PC-9 (cell line): ENCODE measurements at regions not wholly inside any gene's neighbourhood (a gene's known extent, or its start where the extent isn't known, plus 50 kb on each side); places are given as distances from the start of the nearest gene placed in this dataset.

Source experiments
- BruUV-seq: library from RNA; stranded (reverse); fragments of 400-500 nt; replicated peaks from 2 replicates; lab custom pipeline; 2021; lab: Mats Ljungman, UMichigan
- CTCF ChIA-PET: fragments of 300-600 bp; sonication (Branson Sonifier 250); formaldehyde crosslinking; loops from one replicate; lab custom pipeline; 2022; ENCODE audit warnings: antibody characterized with exemption; lab: Charles Lee
- POLR2A ChIA-PET: fragments of 300-600 bp; sonication (Branson Sonifier 250); formaldehyde crosslinking; loops from one replicate; lab custom pipeline; 2022; ENCODE audit warnings: antibody characterized with exemption; ENCODE audit not compliant: unreplicated experiment; lab: Charles Lee
- DNase-seq, 2 experiments: peaks; one replicate each; pipeline versions ENCODE4 v3.0.0 to v3.0.0-alpha.2; 2015 to 2022; ENCODE audit warnings: mixed read lengths in 1 of 2
- H2AFZ ChIP-seq: fragments of 200-600 bp; sonication (generic); 2 replicates; pipeline ENCODE4 v1.8.1; 2017; ENCODE audit warnings: antibody characterized with exemption
- H3F3A ChIP-seq: fragments of 200-600 bp; sonication (generic); 2 replicates; pipeline ENCODE4 v1.8.1; 2017; ENCODE audit warnings: antibody characterized with exemption, mild to moderate bottlenecking, low read depth; ENCODE audit not compliant: insufficient read depth
- H3K27ac ChIP-seq: fragments of 200-600 bp; sonication (generic); 2 replicates; pipeline ENCODE4 v1.6.1; 2016; ENCODE audit warnings: mixed run types
- H3K27me3 ChIP-seq: fragments of 200-600 bp; sonication (generic); 2 replicates; pipeline ENCODE4 v1.6.1; 2016; ENCODE audit warnings: low read depth, mixed run types; ENCODE audit not compliant: insufficient read depth
- H3K36me3 ChIP-seq: fragments of 200-600 bp; sonication (generic); 2 replicates; pipeline ENCODE4 v1.6.1; 2016; ENCODE audit warnings: low read depth, mixed run types
- H3K4me1 ChIP-seq: fragments of 200-600 bp; sonication (generic); replicated peaks from 2 replicates; pipeline ENCODE4 v1.6.1; 2016; ENCODE audit warnings: mixed run types; ENCODE audit not compliant: insufficient read depth
- H3K4me2 ChIP-seq: fragments of 200-600 bp; sonication (generic); 2 replicates; pipeline ENCODE4 v1.6.1; 2017; ENCODE audit warnings: mixed run types
- H3K4me3 ChIP-seq: fragments of 200-600 bp; sonication (generic); 2 replicates; pipeline ENCODE4 v1.6.1; 2016; ENCODE audit warnings: mixed run types
- H3K79me2 ChIP-seq: fragments of 200-600 bp; sonication (generic); 2 replicates; pipeline ENCODE4 v1.6.1; 2017; ENCODE audit warnings: low read depth, mixed run types
- H3K9me2 ChIP-seq: fragments of 200-600 bp; sonication (generic); 2 replicates; pipeline ENCODE4 v1.8.1; 2017; ENCODE audit warnings: mild to moderate bottlenecking; ENCODE audit not compliant: insufficient read depth
- H3K9me3 ChIP-seq: fragments of 200-600 bp; sonication (generic); 2 replicates; pipeline ENCODE4 v1.8.1; 2016; ENCODE audit warnings: low read depth; ENCODE audit not compliant: insufficient read depth
- H4K20me1 ChIP-seq: fragments of 200-600 bp; sonication (generic); 2 replicates; pipeline ENCODE4 v1.8.1; 2017; ENCODE audit not compliant: insufficient read depth
- EZH2 ChIP-seq: fragments of 200-600 bp; sonication (generic); IDR thresholded peaks from 2 replicates; pipeline ENCODE4 v1.8.0; 2017; ENCODE audit warnings: antibody characterized with exemption, low read depth
- intact Hi-C: fragments of 100-400 bp; cut with micrococcal nuclease; formaldehyde crosslinking; loops from one replicate; pipeline ENCODE4 v1.10.0; 2022; ENCODE audit not compliant: unreplicated experiment
- TF ChIP-seq, protein P1 (sequence below): fragments of 200-600 bp; sonication (generic); conservative IDR thresholded peaks from 2 replicates; pipeline ENCODE4 v1.6.1; 2017; ENCODE audit warnings: mixed run types, antibody characterized with exemption, mild to moderate bottlenecking, moderate library complexity

- no peak for TF ChIP-seq EZH2
- TF ChIP-seq, protein P1, sequence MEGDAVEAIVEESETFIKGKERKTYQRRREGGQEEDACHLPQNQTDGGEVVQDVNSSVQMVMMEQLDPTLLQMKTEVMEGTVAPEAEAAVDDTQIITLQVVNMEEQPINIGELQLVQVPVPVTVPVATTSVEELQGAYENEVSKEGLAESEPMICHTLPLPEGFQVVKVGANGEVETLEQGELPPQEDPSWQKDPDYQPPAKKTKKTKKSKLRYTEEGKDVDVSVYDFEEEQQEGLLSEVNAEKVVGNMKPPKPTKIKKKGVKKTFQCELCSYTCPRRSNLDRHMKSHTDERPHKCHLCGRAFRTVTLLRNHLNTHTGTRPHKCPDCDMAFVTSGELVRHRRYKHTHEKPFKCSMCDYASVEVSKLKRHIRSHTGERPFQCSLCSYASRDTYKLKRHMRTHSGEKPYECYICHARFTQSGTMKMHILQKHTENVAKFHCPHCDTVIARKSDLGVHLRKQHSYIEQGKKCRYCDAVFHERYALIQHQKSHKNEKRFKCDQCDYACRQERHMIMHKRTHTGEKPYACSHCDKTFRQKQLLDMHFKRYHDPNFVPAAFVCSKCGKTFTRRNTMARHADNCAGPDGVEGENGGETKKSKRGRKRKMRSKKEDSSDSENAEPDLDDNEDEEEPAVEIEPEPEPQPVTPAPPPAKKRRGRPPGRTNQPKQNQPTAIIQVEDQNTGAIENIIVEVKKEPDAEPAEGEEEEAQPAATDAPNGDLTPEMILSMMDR: no peak
- no peaks in the 10 kb centered on the region for H4K20me1 ChIP-seq
- no peak overlapping the region for H3K4me3 ChIP-seq
- no peaks in the 10 kb centered on the region for H3K36me3 ChIP-seq
- POLR2A ChIA-PET: no interaction called here
- peaks cover 9% of the 10 kb centered on the region for H3K4me1 ChIP-seq
- intact Hi-C loops: loop anchor here (2.0 kb wide), 3 partner anchors 37 to 57 kb away; no protein-coding TSS in a partner anchor
- H3K4me2 ChIP-seq: no peak overlapping the region
- H3K27ac ChIP-seq: no peak overlapping the region
- no peak for DNase-seq
- no peaks in the 10 kb centered on the region for H3K27me3 ChIP-seq
- CTCF ChIA-PET: no interaction called here
- H3F3A ChIP-seq: 0 out of 2 replicates have a peak, but pooled peaks cover 4% of the 10 kb centered on the region
- peaks cover 11% of the 10 kb centered on the region for H3K9me3 ChIP-seq
- H3K79me2 ChIP-seq: no peaks in the 10 kb centered on the region
- H3K9me2 ChIP-seq: no peaks in the 10 kb centered on the region
- H2AFZ ChIP-seq: no peak overlapping the region
- no TSS peak for BruUV-seq
These were observed 55.5 kb upstream of the FSTL1 start for GRCh38 chr3:120506076-120506827.

- TF ChIP-seq, protein P1: no peak
- TF ChIP-seq EZH2: no peak
- POLR2A ChIA-PET: no interaction called here
These were observed 53.2 kb upstream of the FSTL1 start for GRCh38 chr3:120503727-120504616.

DNA sequence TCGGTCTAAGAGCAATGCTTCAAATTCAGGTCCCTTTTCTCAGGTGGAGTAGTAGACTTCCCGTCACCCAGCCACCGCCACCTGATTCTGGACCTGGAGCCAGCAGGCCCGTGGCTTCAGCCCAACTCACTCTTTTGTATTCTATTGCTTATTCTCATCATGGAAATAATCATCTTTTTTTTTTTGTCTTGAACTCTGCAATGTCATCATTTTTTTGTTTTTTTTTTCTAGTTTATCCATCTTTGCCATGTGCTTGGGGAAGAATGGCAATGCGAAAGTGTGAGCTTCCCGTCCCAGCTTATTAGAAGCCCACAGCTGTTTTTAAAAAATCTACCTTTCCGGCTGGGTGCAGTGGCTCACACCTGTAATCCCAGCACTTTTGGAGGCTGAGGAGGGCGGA is 51.3 kb upstream of the FSTL1 start:
- no peak overlapping the region for H3K4me2 ChIP-seq
- intact Hi-C loops: no loop called here
- H3K79me2 ChIP-seq: no peaks in the 10 kb centered on the region
- H3K27me3 ChIP-seq: no peaks in the 10 kb centered on the region
- ChIA-PET CTCF (interaction anchor here (0.7 kb wide), 1 partner anchor 77 kb away, joined by 7 read pairs; no protein-coding TSS in a partner anchor), POLR2A (interaction anchor here (0.7 kb wide), 1 partner anchor 55 kb away, joined by 7 read pairs; no protein-coding TSS in a partner anchor)
- H2AFZ ChIP-seq: no peak overlapping the region
- H3K4me3 ChIP-seq: no peak overlapping the region
- DNase-seq: no peak
- 0 out of 2 replicates have a peak, but pooled peaks cover 4% of the 10 kb centered on the region for H3F3A ChIP-seq
- no peak for TF ChIP-seq EZH2
- TF ChIP-seq, protein P1: no peak
- H4K20me1 ChIP-seq: no peaks in the 10 kb centered on the region
- no peaks in the 10 kb centered on the region; the same call in 1 of the 2 replicates for H3K9me3 ChIP-seq
- BruUV-seq: no TSS peak
- H3K27ac ChIP-seq: no peak overlapping the region
- no peaks in the 10 kb centered on the region for H3K36me3 ChIP-seq
- H3K9me2 ChIP-seq: no peaks in the 10 kb centered on the region
- H3K4me1 ChIP-seq: peaks cover 18% of the 10 kb centered on the region

More at GRCh38 chr3:120503727-120504616, 53.2 kb upstream of the FSTL1 start:
- intact Hi-C loops: no loop called here
- Histone ChIP-seq H3K4me2 (no peak overlapping the region), H3K4me1 (peaks cover 14% of the 10 kb centered on the region), H3K36me3 (no peaks in the 10 kb centered on the region), H3K27me3 (no peaks in the 10 kb centered on the region), H3K27ac (no peak overlapping the region), H2AFZ (no peak overlapping the region), H3F3A (0 out of 2 replicates have a peak, but pooled peaks cover 4% of the 10 kb centered on the region), H4K20me1 (no peaks in the 10 kb centered on the region), H3K79me2 (no peaks in the 10 kb centered on the region), H3K4me3 (no peak overlapping the region), H3K9me2 (no peaks in the 10 kb centered on the region), H3K9me3 (peaks cover 5% of the 10 kb centered on the region; the same call in 1 of the 2 replicates)
- no peak for DNase-seq
- CTCF ChIA-PET: interaction anchor here (1.4 kb wide), 1 partner anchor 59 kb away, joined by 3 read pairs; no protein-coding TSS in a partner anchor
- no TSS peak for BruUV-seq
